Osteocyte (in vitro differentiated cells): ENCODE measurements at regions not wholly inside any gene's neighbourhood (a gene's known extent, or its start where the extent isn't known, plus 50 kb on each side); places are given as distances from the start of the nearest gene placed in this dataset.
A peak's percentile ranks its signal among the peaks of the same experiment; 100 is the strongest.

Experiments used
- DNase-seq: peaks from one replicate; pipeline ENCODE4 v3.0.0; 2021; ENCODE audit warnings: mixed read lengths; ENCODE audit not compliant: unreplicated experiment; ENCODE audit errors: extremely low spot score
- H3K27ac Mint-ChIP-seq: one replicate; pipeline ENCODE4 v1.8.0; 2021; ENCODE audit warnings: mild to moderate bottlenecking, mixed read lengths; ENCODE audit not compliant: unreplicated experiment
- H3K27me3 Mint-ChIP-seq: one replicate; pipeline ENCODE4 v1.8.0; 2021; ENCODE audit warnings: mixed read lengths; ENCODE audit not compliant: unreplicated experiment
- H3K36me3 Mint-ChIP-seq: one replicate; pipeline ENCODE4 v1.8.0; 2021; ENCODE audit warnings: mixed read lengths; ENCODE audit not compliant: unreplicated experiment
- H3K4me1 Mint-ChIP-seq: one replicate; pipeline ENCODE4 v1.8.0; 2021; ENCODE audit warnings: mixed read lengths; ENCODE audit not compliant: unreplicated experiment
- H3K4me3 Mint-ChIP-seq: one replicate; pipeline ENCODE4 v1.8.0; 2021; ENCODE audit warnings: mild to moderate bottlenecking, moderate library complexity, mixed read lengths; ENCODE audit not compliant: unreplicated experiment
- H3K9me3 Mint-ChIP-seq: one replicate; pipeline ENCODE4 v1.8.0; 2021; ENCODE audit warnings: mixed read lengths; ENCODE audit not compliant: unreplicated experiment
- TF ChIP-seq, protein P1 (sequence below): fragments of 200-600 bp; sonication (generic); IDR thresholded peaks from 2 replicates; pipeline ENCODE4 v1.5.0; 2021; ENCODE audit warnings: antibody characterized with exemption, mild to moderate bottlenecking, moderate library complexity

DNA sequence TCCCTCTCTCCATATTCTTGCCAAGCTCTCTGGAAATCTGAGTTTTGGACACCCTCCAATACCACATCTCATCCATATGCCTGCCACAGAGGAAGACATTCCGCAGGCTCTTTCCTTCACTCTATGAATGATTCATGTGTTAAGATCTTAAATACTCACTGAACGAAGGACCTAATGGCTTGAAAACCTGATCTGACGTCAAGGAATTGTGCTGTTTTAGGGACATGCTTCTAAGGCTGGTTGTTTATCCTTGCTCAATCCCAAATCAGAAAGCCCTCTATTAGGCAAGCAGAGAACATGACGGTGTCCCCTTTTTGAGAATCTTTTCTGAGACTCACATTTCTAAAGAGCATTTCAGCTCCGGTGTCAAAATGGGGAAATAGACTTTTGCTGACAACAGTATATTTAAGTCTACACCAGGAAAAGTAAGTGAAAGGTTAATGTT lies 83.7 kb upstream of the GALNT5 start:
- DNase-seq: no peak

DNA sequence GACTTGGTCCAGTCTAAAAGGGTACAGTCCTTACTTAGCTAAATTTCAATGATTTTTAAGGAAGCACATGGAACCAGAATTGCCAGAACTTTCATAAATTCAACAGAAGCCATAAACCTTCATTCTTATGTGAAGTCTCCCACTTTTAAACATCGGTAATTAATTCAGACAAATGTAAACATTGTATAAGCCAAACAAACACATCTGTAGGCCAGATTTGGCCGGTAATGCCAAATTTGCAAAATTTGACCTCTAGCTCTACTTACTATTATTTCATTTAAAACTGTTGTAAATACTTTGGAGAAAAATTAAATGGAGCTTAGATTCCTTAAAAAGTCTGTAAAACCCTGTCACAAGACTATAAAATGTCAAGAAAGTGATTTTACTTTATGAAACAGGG lies 83.2 kb upstream of the GALNT5 start:
- no peaks in the 10 kb centered on the region for H3K36me3 Mint-ChIP-seq
- H3K4me1 Mint-ChIP-seq: peaks cover 33% of the 10 kb centered on the region
- H3K4me3 Mint-ChIP-seq: no peak overlapping the region
- no peak for DNase-seq
- no peaks in the 10 kb centered on the region for H3K9me3 Mint-ChIP-seq
- H3K27me3 Mint-ChIP-seq: no peaks in the 10 kb centered on the region
- peak overlapping the region; percentile 87 for H3K27ac Mint-ChIP-seq
- TF ChIP-seq, protein P1, sequence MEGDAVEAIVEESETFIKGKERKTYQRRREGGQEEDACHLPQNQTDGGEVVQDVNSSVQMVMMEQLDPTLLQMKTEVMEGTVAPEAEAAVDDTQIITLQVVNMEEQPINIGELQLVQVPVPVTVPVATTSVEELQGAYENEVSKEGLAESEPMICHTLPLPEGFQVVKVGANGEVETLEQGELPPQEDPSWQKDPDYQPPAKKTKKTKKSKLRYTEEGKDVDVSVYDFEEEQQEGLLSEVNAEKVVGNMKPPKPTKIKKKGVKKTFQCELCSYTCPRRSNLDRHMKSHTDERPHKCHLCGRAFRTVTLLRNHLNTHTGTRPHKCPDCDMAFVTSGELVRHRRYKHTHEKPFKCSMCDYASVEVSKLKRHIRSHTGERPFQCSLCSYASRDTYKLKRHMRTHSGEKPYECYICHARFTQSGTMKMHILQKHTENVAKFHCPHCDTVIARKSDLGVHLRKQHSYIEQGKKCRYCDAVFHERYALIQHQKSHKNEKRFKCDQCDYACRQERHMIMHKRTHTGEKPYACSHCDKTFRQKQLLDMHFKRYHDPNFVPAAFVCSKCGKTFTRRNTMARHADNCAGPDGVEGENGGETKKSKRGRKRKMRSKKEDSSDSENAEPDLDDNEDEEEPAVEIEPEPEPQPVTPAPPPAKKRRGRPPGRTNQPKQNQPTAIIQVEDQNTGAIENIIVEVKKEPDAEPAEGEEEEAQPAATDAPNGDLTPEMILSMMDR: no peak

More for the DNA sequence above, 83.7 kb upstream of the GALNT5 start:
- Mint-ChIP-seq H3K27ac (peak overlapping the region; percentile 87), H3K4me1 (peaks cover 33% of the 10 kb centered on the region), H3K27me3 (no peaks in the 10 kb centered on the region), H3K4me3 (peak overlapping the region; percentile 42), H3K36me3 (no peaks in the 10 kb centered on the region), H3K9me3 (no peaks in the 10 kb centered on the region)
- TF ChIP-seq, protein P1: no peak

DNA sequence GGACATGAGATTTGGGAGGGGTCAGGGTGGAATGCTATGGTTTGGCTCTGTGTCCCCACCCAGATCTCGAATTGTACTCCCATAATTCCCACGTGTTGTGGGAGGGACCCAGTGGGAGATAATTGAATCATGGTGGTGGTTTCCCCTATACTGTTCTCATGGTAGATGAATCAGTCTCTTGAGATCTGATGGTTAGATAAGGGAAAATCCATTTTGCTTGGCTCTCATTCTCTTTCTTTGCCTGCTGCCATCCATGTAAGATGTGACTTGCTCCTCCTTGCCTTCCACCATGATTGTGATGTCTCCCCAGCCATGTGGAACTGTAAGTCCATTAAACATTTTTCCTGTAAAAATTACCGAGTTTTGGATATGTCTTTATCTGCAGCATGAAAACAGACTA lies 80.9 kb upstream of the GALNT5 start:
- TF ChIP-seq, protein P1: no peak
- Mint-ChIP-seq H3K36me3 (no peaks in the 10 kb centered on the region), H3K9me3 (no peaks in the 10 kb centered on the region), H3K4me1 (peaks cover 28% of the 10 kb centered on the region), H3K27ac (no peak overlapping the region), H3K4me3 (no peak overlapping the region), H3K27me3 (no peaks in the 10 kb centered on the region)
- DNase-seq: no peak

DNA sequence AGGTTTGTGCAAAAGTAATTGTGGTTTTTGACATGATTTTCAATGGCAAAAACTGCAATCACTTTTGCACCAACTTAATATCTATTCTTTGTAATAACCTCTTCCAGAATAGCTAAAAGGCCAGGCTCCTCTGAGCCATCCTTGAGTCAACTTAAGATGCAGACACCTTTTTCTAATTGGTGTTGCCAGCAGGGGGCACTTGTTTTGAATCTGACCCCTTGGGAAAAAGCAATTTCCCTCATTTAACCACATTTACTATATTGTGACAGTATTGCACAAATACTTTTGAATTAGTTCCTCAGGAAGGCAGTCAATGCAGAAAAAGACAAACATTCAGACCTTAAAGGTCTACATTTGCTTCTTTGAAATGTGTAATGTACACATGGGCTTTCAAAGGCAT lies 78.6 kb upstream of the GALNT5 start:
- H3K36me3 Mint-ChIP-seq: no peaks in the 10 kb centered on the region
- H3K27me3 Mint-ChIP-seq: no peaks in the 10 kb centered on the region
- no peak overlapping the region for H3K27ac Mint-ChIP-seq
- H3K4me3 Mint-ChIP-seq: no peak overlapping the region
- TF ChIP-seq, protein P1: no peak
- H3K4me1 Mint-ChIP-seq: peaks cover 26% of the 10 kb centered on the region
- DNase-seq: no peak
- no peaks in the 10 kb centered on the region for H3K9me3 Mint-ChIP-seq

DNA sequence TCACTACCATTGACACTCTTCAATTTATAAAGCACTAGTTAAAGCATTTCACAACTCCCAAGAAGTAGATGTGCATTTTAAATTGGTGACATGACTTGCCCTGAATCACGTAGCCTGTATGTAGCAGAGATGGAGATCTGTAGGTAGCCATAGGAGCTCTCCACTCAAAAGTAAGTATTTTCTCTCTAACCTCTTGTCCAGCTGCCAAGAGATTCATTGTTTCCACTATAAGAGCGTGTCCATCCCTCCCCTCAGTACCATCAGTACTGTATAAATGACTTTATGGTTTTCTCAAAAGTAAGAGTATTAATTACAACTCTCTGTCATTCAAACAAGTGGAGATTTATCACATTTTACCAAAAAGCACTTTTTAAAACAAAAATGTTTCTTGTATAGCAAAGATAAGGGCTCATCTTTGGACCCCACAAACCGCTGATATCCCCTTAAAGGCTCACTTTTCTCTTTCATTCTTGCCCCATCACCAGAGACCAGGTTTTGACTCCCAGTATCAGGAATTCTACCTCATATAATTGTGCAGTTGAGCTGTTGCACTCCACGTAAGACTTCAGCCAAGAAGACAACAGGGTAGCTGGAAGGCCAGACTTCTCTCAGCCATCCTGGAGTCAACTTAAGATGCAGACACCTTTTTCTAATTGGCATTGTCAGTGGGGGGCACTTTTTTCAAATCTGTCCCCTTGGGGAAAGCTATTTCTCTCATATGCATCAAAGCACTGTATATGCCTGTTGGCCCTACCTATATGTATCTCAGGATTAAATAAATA lies 78.0 kb upstream of the GALNT5 start:
- no peak for DNase-seq
- H3K27me3 Mint-ChIP-seq: no peaks in the 10 kb centered on the region
- no peak overlapping the region for H3K27ac Mint-ChIP-seq
- TF ChIP-seq, protein P1: no peak
- no peak overlapping the region for H3K4me3 Mint-ChIP-seq
- H3K9me3 Mint-ChIP-seq: peaks cover 5% of the 10 kb centered on the region
- no peaks in the 10 kb centered on the region for H3K36me3 Mint-ChIP-seq
- peaks cover 26% of the 10 kb centered on the region for H3K4me1 Mint-ChIP-seq
